ENCODE measurements at regions not wholly inside any gene's neighbourhood (a gene's known extent, or its start where the extent isn't known, plus 50 kb on each side); places are given as distances from the start of the nearest gene placed in this dataset.

DNA sequence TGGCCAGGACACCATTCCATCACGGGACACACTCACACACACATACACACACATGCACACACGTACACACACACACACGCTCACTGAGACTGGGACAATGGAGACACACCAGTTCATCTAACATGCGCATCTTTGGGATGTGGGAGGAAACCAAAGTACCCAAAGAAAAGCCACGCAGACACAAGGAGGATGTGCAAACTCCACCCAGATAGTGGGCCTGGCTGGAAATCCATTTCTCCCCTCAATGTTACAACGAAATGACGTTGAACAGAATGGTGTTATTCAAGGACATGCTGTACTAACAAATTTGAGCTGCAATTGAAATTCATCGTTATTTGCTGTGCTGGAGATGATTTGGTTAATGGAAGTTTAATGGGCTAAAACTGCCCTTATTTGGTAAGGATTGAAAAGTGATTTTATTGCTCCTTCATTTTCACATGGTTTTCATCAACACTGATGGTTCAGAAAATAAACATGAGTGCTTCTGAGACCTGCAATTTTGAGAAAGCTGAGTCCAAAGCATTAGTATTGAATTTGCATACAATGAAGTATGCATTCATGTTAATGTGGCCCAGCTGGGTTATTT lies 110.0 kb downstream of the KCNE4 start:
- 79 to 89% methylated on average over 8 of the region's 8 CpGs for WGBS, 2 donors
- Histone ChIP-seq H3K4me1 (no peaks in the 10 kb centered on the region), H3K27ac (no peak overlapping the region), H3K36me3 (no peaks in the 10 kb centered on the region), H3K9me3 (no peaks in the 10 kb centered on the region), H3K27me3 (no peaks in the 10 kb centered on the region), H3K4me3 (no peak overlapping the region)
- TF ChIP-seq, protein P1, sequence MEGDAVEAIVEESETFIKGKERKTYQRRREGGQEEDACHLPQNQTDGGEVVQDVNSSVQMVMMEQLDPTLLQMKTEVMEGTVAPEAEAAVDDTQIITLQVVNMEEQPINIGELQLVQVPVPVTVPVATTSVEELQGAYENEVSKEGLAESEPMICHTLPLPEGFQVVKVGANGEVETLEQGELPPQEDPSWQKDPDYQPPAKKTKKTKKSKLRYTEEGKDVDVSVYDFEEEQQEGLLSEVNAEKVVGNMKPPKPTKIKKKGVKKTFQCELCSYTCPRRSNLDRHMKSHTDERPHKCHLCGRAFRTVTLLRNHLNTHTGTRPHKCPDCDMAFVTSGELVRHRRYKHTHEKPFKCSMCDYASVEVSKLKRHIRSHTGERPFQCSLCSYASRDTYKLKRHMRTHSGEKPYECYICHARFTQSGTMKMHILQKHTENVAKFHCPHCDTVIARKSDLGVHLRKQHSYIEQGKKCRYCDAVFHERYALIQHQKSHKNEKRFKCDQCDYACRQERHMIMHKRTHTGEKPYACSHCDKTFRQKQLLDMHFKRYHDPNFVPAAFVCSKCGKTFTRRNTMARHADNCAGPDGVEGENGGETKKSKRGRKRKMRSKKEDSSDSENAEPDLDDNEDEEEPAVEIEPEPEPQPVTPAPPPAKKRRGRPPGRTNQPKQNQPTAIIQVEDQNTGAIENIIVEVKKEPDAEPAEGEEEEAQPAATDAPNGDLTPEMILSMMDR (IDR thresholded peaks at IDR 0.05) = no peak
- TF ChIP-seq POLR2A (IDR thresholded peaks at IDR 0.05) (no peak), POLR2AphosphoS5 (IDR thresholded peaks at IDR 0.05) (no peak), EP300 (IDR thresholded peaks at IDR 0.05) (no peak)
- DNase-seq (no peak), ATAC-seq (ENCODE audit: low FRiP score in 2 of 2) (no peak)

DNA sequence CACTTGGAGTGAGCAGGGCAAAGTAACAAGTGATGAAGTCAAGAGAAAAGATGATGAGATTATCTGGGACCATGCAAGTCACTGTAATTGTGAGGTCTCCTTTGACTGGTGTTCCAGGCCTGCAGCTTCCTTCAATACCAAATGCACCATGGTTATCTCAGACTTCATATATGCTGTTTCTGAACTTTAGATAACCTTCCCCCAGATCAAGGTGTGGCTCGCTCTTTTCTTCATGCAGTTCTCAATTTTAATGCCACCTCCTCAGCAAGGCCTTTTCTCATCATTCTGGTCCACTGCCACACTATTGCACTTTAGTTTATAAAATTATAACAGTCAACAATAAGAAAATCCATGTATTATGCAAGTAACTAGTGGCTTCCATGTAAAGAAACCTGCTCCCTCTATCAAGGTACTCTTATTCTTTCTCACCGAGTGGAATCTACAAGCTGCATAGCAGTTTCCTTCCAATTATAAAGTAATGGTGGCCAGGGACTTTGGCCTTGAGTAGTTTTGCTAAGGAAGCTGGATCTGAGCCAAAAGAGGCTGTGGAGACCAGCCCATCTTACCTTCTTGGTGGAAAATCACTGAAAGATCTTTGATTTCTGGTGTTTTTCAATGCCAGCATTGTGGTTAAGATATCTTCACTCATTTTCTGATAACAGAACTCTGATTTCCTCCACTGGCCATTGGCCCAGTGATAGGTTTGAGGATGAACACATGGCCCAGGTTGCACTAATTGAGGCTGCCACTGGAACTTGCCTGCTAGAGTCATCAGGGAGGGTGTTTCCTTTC lies 113.6 kb downstream of the KCNE4 start:
- no peaks in the 10 kb centered on the region for H3K27me3 ChIP-seq
- no peak overlapping the region for H3K27ac ChIP-seq
- TF ChIP-seq POLR2A (IDR thresholded peaks at IDR 0.05) (no peak), EP300 (IDR thresholded peaks at IDR 0.05) (no peak), POLR2AphosphoS5 (IDR thresholded peaks at IDR 0.05) (no peak)
- TF ChIP-seq, protein P1 (IDR thresholded peaks at IDR 0.05) = no peak
- WGBS, 2 donors = 65 to 84% methylated on average over 2 of the region's 2 CpGs
- H3K4me3 ChIP-seq = no peak overlapping the region
- no peaks in the 10 kb centered on the region for H3K9me3 ChIP-seq
- ATAC-seq (ENCODE audit: low FRiP score in 2 of 2) (no peak), DNase-seq (no peak)
- no peaks in the 10 kb centered on the region for H3K36me3 ChIP-seq
- H3K4me1 ChIP-seq = no peaks in the 10 kb centered on the region

DNA sequence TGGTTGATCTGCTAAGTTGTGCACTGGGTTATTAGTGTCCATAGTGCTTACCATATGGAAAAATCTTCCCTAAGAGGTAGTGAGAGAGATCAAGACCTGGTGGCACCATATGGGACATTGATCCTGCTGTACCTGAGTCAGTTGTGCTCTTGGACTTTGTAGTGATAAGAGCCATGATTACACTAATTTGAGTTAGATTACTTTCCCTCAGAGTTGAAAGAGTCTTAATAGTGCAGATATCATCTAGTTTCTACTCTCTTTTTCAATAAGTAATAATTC lies 114.2 kb downstream of the KCNE4 start:
- H3K9me3 ChIP-seq = no peaks in the 10 kb centered on the region
- H3K27me3 ChIP-seq = no peaks in the 10 kb centered on the region
- no peaks in the 10 kb centered on the region for H3K4me1 ChIP-seq
- H3K27ac ChIP-seq = no peak overlapping the region
- DNase-seq (no peak), ATAC-seq (ENCODE audit: low FRiP score in 2 of 2) (peak in 1 of 2 donors; percentile 30)
- TF ChIP-seq POLR2A (IDR thresholded peaks at IDR 0.05) = no peak
- TF ChIP-seq POLR2AphosphoS5 (IDR thresholded peaks at IDR 0.05) = no peak
- no peak for TF ChIP-seq EP300 (IDR thresholded peaks at IDR 0.05)
- TF ChIP-seq, protein P1 (IDR thresholded peaks at IDR 0.05) = no peak
- no peaks in the 10 kb centered on the region for H3K36me3 ChIP-seq
- no peak overlapping the region for H3K4me3 ChIP-seq

DNA sequence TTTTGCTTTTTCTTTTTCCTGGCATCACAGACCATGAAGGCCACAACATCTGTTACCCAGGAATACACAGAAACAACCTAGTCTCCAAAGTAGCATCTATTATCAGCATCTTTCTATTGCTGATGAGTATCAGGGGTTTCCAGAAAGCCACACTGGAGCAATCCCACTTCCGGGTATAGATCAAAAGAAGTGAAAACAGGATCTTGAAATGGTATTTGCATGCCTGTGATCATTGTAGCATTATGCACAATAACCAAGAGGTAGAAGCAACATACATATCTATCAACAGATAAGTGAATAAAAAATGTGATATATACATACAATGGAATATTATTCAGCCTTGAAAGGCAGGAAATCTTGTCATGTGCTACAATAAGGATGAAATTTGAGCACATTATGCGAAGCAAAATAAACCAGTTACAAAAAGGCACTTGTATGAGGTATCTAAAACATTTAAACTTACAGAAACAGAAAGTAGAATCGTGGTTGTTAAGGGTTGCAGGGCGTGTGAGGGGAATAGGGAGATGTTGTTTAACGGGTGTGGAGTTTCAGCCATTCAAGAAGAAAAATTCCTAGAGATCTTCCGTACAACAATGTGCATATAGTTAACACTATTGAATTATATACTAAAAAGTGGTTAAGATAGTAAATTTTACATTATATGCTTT lies 115.1 kb downstream of the KCNE4 start:
- TF ChIP-seq, protein P1 (IDR thresholded peaks at IDR 0.05) = no peak
- TF ChIP-seq EP300 (IDR thresholded peaks at IDR 0.05) = no peak
- TF ChIP-seq POLR2A (IDR thresholded peaks at IDR 0.05) = no peak
- TF ChIP-seq POLR2AphosphoS5 (IDR thresholded peaks at IDR 0.05) = no peak
- no peak for DNase-seq
- Histone ChIP-seq H3K36me3 (no peaks in the 10 kb centered on the region), H3K27me3 (no peaks in the 10 kb centered on the region), H3K4me3 (no peak overlapping the region), H3K27ac (no peak overlapping the region), H3K9me3 (no peaks in the 10 kb centered on the region), H3K4me1 (no peaks in the 10 kb centered on the region)
- WGBS, 2 donors = 83 to 84% methylated on average over 6 of the region's 6 CpGs
- no peak for ATAC-seq (ENCODE audit: low FRiP score in 2 of 2)
